Stomach smooth muscle (tissue), 2 donors: ENCODE measurements at regions not wholly inside any gene's neighbourhood (a gene's known extent, or its start where the extent isn't known, plus 50 kb on each side); places are given as distances from the start of the nearest gene placed in this dataset.

Source experiments
- H3K27ac ChIP-seq: one replicate; pipeline ENCODE4 v1.7.0; 2013; ENCODE audit warnings: mild to moderate bottlenecking, low read length, inconsistent platforms
- H3K27me3 ChIP-seq, 2 donors: one replicate each; pipeline ENCODE4 v1.7.0; 2013; ENCODE audit warnings: low read length in 2 of 2; ENCODE audit not compliant: insufficient read depth in 2 of 2, control insufficient read depth in 1 of 2
- H3K36me3 ChIP-seq, 2 donors: one replicate each; pipeline ENCODE4 v1.7.0; 2013; ENCODE audit warnings: low read length in 2 of 2; ENCODE audit not compliant: control insufficient read depth in 2 of 2, insufficient read depth in 2 of 2
- H3K4me1 ChIP-seq: one replicate; pipeline ENCODE4 v1.7.0; 2013; ENCODE audit warnings: low read length; ENCODE audit not compliant: control insufficient read depth, insufficient read depth
- H3K4me3 ChIP-seq, 2 donors: one replicate each; pipeline ENCODE4 v1.7.0; 2013; ENCODE audit warnings: low read length in 2 of 2
- H3K9ac ChIP-seq, 2 donors: one replicate each; pipeline ENCODE4 v1.7.0; 2013; ENCODE audit warnings: low read length in 2 of 2, mild to moderate bottlenecking in 1 of 2
- H3K9me3 ChIP-seq, 2 donors: one replicate each; pipeline ENCODE4 v1.7.0; 2013; ENCODE audit warnings: low read length in 2 of 2; ENCODE audit not compliant: control insufficient read depth in 2 of 2
- donor health status: healthy.
- donor health status: Pancreatic carcinoma.

- H3K36me3 ChIP-seq, result no peaks in the 10 kb centered on the region
- H3K4me1 ChIP-seq, result no peaks in the 10 kb centered on the region
- H3K9me3 ChIP-seq, result peaks cover 0 to 3% of the 10 kb centered on the region in 2 donors
- H3K4me3 ChIP-seq, result no peak overlapping the region
- H3K9ac ChIP-seq, result no peak overlapping the region
- H3K27me3 ChIP-seq, result peaks cover 3 to 4% of the 10 kb centered on the region in 2 donors
- H3K27ac ChIP-seq, result no peak overlapping the region
These were observed 476.2 kb downstream of the SLC4A3 start for GRCh38 chr2:220103596-220103995.

- no peak overlapping the region for H3K27ac ChIP-seq
- no peaks in the 10 kb centered on the region for H3K9me3 ChIP-seq
- no peaks in the 10 kb centered on the region for H3K36me3 ChIP-seq
- no peak overlapping the region for H3K9ac ChIP-seq
- H3K4me3 ChIP-seq, result no peak overlapping the region
- H3K27me3 ChIP-seq, result peaks cover 4 to 6% of the 10 kb centered on the region in 2 donors
- H3K4me1 ChIP-seq, result no peaks in the 10 kb centered on the region
These were observed 477.5 kb downstream of the SLC4A3 start for GRCh38 chr2:220104871-220105351.

- H3K4me3 ChIP-seq, result no peak overlapping the region
- peaks cover 4 to 6% of the 10 kb centered on the region in 2 donors for H3K27me3 ChIP-seq
- H3K4me1 ChIP-seq, result no peaks in the 10 kb centered on the region
- H3K36me3 ChIP-seq, result no peaks in the 10 kb centered on the region
- H3K9ac ChIP-seq, result no peak overlapping the region
- no peak overlapping the region for H3K27ac ChIP-seq
- H3K9me3 ChIP-seq, result no peaks in the 10 kb centered on the region
These were observed 478.6 kb downstream of the SLC4A3 start for GRCh38 chr2:220106065-220106464.

DNA sequence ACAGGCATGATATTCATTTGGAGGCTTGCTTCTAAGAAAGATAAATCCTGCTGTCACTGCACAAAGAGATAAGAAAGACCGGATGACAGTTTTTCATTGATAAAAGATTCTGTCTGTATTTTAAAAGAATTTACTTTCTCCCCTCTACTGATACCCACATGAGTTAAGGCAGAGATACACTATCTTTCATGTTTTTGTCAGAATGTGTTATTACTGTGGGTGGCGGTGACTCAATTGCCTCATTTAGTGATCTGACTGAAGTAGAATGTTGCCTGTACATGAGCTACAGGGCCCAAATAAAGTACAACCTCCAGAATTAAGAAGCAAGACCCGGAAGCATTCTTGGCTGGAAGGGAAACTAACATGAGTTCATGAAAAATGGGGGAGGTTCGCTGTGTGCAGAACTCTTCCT lies 480.0 kb downstream of the SLC4A3 start:
- H3K27ac ChIP-seq, result no peak overlapping the region
- no peaks in the 10 kb centered on the region for H3K9me3 ChIP-seq
- H3K4me1 ChIP-seq, result no peaks in the 10 kb centered on the region
- H3K27me3 ChIP-seq, result peaks cover 4 to 6% of the 10 kb centered on the region in 2 donors
- no peaks in the 10 kb centered on the region for H3K36me3 ChIP-seq
- H3K4me3 ChIP-seq, result no peak overlapping the region
- H3K9ac ChIP-seq, result no peak overlapping the region

GRCh38 chr2:220114443-220114842 lies 487.0 kb downstream of the SLC4A3 start:
- Histone ChIP-seq H3K27ac (no peak overlapping the region), H3K9ac (no peak overlapping the region), H3K4me1 (no peaks in the 10 kb centered on the region), H3K36me3 (no peaks in the 10 kb centered on the region), H3K27me3 (peaks cover 0 to 3% of the 10 kb centered on the region in 2 donors), H3K4me3 (no peak overlapping the region), H3K9me3 (peaks cover 5 to 14% of the 10 kb centered on the region in 2 donors)

DNA sequence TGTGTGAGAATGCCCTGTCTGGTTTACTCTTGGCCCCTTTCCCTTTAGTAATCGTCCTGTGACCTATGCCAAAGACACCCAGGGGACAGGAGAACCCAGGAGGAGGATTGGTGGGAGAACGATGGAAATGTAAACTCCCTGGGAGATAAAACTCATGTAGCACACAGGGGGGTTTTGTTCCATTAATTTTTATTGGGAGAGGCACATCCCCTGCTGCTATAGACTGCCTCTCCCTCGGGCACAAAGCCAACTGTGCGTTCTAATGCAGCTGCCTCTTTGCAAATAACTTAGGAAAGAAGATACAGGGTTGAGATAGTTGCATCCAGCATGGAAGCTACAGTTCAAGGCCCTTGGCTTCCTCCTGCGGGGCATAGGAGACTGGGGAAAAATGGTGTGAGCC lies 489.6 kb downstream of the SLC4A3 start:
- H3K27ac ChIP-seq, result no peak overlapping the region
- H3K9me3 ChIP-seq, result peaks cover 5 to 14% of the 10 kb centered on the region in 2 donors
- H3K4me3 ChIP-seq, result no peak overlapping the region
- H3K36me3 ChIP-seq, result no peaks in the 10 kb centered on the region
- no peak overlapping the region for H3K9ac ChIP-seq
- no peaks in the 10 kb centered on the region for H3K4me1 ChIP-seq
- H3K27me3 ChIP-seq, result no peaks in the 10 kb centered on the region

DNA sequence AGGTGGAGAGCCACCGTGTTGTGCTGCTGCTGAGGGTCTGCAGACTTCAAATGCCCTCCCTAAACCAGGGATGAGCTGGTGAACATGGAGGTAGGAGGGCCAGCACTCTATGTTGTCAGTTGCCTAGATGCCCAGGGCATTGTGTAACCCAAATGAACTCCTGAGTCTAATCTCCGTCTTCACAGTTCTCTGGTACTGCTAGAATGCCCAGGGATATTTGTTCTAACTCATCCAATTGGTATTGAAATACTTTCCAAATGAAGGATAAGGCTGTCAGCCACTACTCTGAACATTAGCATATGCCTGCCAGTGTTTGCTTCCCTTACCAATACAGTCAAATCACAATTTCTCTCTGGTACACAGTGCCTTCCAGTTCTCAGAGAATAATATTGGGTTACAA lies 492.6 kb downstream of the SLC4A3 start:
- Histone ChIP-seq H3K27me3 (no peaks in the 10 kb centered on the region), H3K4me1 (no peaks in the 10 kb centered on the region), H3K9me3 (peaks cover 0 to 10% of the 10 kb centered on the region in 2 donors), H3K27ac (no peak overlapping the region), H3K4me3 (no peak overlapping the region), H3K36me3 (no peaks in the 10 kb centered on the region), H3K9ac (no peak overlapping the region)

- no peaks in the 10 kb centered on the region for H3K9me3 ChIP-seq
- no peak overlapping the region for H3K9ac ChIP-seq
- H3K27me3 ChIP-seq, result no peaks in the 10 kb centered on the region
- no peaks in the 10 kb centered on the region for H3K36me3 ChIP-seq
- no peak overlapping the region for H3K4me3 ChIP-seq
- no peak overlapping the region for H3K27ac ChIP-seq
- H3K4me1 ChIP-seq, result no peaks in the 10 kb centered on the region
These were observed 496.3 kb downstream of the SLC4A3 start for GRCh38 chr2:220123751-220124150.

DNA sequence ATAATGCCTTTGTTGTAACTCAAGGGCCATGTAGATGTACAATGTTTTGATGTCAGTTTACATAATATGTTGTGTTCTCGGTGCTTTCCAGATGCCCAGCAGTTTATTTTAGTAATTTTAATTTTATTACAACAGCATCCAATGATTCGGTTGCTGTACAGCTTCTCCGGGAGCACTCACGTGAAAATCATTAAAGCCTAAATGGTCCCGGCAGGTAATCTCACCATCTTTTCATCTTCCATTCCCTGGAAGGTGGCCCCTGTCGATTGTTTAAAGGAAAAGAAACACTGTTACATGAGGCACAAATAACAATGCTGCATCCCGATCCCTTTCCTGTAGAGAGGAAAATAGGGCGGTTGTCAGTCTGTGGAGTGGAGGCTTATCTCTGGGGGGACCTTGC lies 498.1 kb downstream of the SLC4A3 start:
- Histone ChIP-seq H3K27ac (no peak overlapping the region), H3K9me3 (peaks cover 2 to 5% of the 10 kb centered on the region in 2 donors), H3K36me3 (no peaks in the 10 kb centered on the region), H3K27me3 (no peaks in the 10 kb centered on the region), H3K4me1 (no peaks in the 10 kb centered on the region), H3K4me3 (no peak overlapping the region), H3K9ac (no peak overlapping the region)

DNA sequence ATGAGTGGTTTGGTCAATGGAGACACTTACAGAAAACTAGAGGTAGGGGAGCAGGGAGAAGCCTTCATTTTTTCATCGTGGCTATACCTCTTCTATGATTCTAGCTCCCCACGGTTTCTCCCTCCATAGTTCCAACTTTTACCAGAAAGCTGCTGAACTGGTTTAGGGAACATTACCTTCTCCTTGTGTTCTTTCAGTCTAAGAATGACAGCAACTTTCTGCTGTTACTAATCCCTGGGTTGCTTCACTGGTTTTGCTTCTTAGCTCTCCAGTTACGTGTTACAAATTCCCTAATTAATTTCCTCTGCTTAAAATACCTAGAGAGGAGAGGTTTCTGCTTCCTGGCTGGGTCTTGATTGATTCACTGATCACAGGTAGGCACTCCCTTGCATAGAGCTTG lies 499.9 kb downstream of the SLC4A3 start:
- H3K4me3 ChIP-seq, result no peak overlapping the region
- no peaks in the 10 kb centered on the region for H3K4me1 ChIP-seq
- peaks cover 8 to 10% of the 10 kb centered on the region in 2 donors for H3K9me3 ChIP-seq
- no peaks in the 10 kb centered on the region for H3K36me3 ChIP-seq
- H3K27ac ChIP-seq, result no peak overlapping the region
- H3K9ac ChIP-seq, result no peak overlapping the region
- H3K27me3 ChIP-seq, result no peaks in the 10 kb centered on the region

DNA sequence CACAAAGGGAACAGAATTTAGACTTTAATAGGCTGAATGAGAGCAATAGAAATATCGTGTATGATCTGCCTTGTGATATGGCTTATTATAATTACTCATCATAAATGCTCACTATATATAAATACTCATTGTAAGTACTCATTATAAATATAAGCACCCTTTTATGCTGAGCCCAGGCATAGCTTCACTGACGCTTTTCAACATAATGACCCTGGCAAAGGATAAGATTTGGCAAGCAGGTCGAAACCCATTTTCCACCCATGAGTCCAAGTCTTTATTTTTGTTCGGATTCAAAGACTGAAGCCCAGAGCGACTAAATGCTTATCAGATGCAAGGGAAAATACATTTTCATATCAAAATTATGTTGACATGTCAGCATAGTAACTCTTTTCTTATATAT lies 500.4 kb downstream of the SLC4A3 start:
- Histone ChIP-seq H3K36me3 (no peaks in the 10 kb centered on the region), H3K9ac (no peak overlapping the region), H3K27me3 (no peaks in the 10 kb centered on the region), H3K4me3 (no peak overlapping the region), H3K4me1 (no peaks in the 10 kb centered on the region), H3K27ac (no peak overlapping the region), H3K9me3 (peaks cover 8 to 10% of the 10 kb centered on the region in 2 donors)
